Skeletal muscle tissue (tissue), 3 donors: ENCODE measurements at regions not wholly inside any gene's neighbourhood (a gene's known extent, or its start where the extent isn't known, plus 50 kb on each side); places are given as distances from the start of the nearest gene placed in this dataset.

ENCODE experiments used
- H3K27ac ChIP-seq: one replicate; pipeline ENCODE4 v1.7.0; 2013; ENCODE audit warnings: mild to moderate bottlenecking, low read depth, low read length, inconsistent platforms
- H3K27me3 ChIP-seq, 3 donors: one replicate each; pipeline ENCODE4 v1.7.0; 2013; ENCODE audit warnings: low read length in 3 of 3; ENCODE audit not compliant: control insufficient read depth in 3 of 3, insufficient read depth in 3 of 3
- H3K36me3 ChIP-seq, 3 donors: one replicate each; pipeline ENCODE4 v1.7.0; 2013; ENCODE audit warnings: low read length in 3 of 3; ENCODE audit not compliant: control insufficient read depth in 3 of 3, insufficient read depth in 3 of 3
- H3K4me1 ChIP-seq, 3 donors: one replicate each; pipeline ENCODE4 v1.7.0; 2013; ENCODE audit warnings: low read length in 3 of 3, mild to moderate bottlenecking in 3 of 3; ENCODE audit not compliant: control insufficient read depth in 3 of 3, insufficient read depth in 3 of 3
- H3K4me3 ChIP-seq, 3 donors: one replicate each; pipeline ENCODE4 v1.7.0; 2013; ENCODE audit warnings: low read length in 3 of 3
- H3K9ac ChIP-seq, 3 donors: one replicate each; pipeline ENCODE4 v1.7.0; 2013; ENCODE audit warnings: low read length in 3 of 3, mild to moderate bottlenecking in 3 of 3, moderate library complexity in 2 of 3, low read depth in 1 of 3
- H3K9me3 ChIP-seq, 3 donors: one replicate each; pipeline ENCODE4 v1.7.0; 2013; ENCODE audit warnings: low read length in 3 of 3; ENCODE audit not compliant: control insufficient read depth in 3 of 3
- donor health status: Osteomylitis.

GRCh38 chr6:6832439-6832838, 243.9 kb downstream of the LY86 start:
- Histone ChIP-seq H3K4me3 (no peak overlapping the region), H3K27me3 (no peaks in the 10 kb centered on the region), H3K4me1 (peaks cover 2 to 9% (median 3%) of the 10 kb centered on the region in 3 donors), H3K27ac (no peak overlapping the region), H3K9me3 (no peaks in the 10 kb centered on the region), H3K9ac (no peak overlapping the region), H3K36me3 (no peaks in the 10 kb centered on the region)

- peak overlapping the region in 1 of 3 donors; percentile 25 for H3K4me3 ChIP-seq
- H3K27ac ChIP-seq, result no peak overlapping the region
- H3K27me3 ChIP-seq, result no peaks in the 10 kb centered on the region
- H3K4me1 ChIP-seq, result peaks cover 2 to 9% (median 3%) of the 10 kb centered on the region in 3 donors
- H3K9me3 ChIP-seq, result no peaks in the 10 kb centered on the region
- no peaks in the 10 kb centered on the region for H3K36me3 ChIP-seq
- H3K9ac ChIP-seq, result no peak overlapping the region
These were observed 246.1 kb downstream of the LY86 start for GRCh38 chr6:6834356-6835222.

GRCh38 chr6:6835223-6835503, 246.6 kb downstream of the LY86 start:
- H3K4me3 ChIP-seq, result no peak overlapping the region
- no peaks in the 10 kb centered on the region for H3K9me3 ChIP-seq
- no peak overlapping the region for H3K27ac ChIP-seq
- no peaks in the 10 kb centered on the region for H3K27me3 ChIP-seq
- no peaks in the 10 kb centered on the region for H3K36me3 ChIP-seq
- H3K4me1 ChIP-seq, result peaks cover 2 to 9% (median 3%) of the 10 kb centered on the region in 3 donors
- no peak overlapping the region for H3K9ac ChIP-seq

- H3K27me3 ChIP-seq, result no peaks in the 10 kb centered on the region
- no peak overlapping the region for H3K9ac ChIP-seq
- H3K4me3 ChIP-seq, result no peak overlapping the region
- no peaks in the 10 kb centered on the region for H3K36me3 ChIP-seq
- H3K4me1 ChIP-seq, result peaks cover 2 to 5% (median 3%) of the 10 kb centered on the region in 3 donors
- no peak overlapping the region for H3K27ac ChIP-seq
- no peaks in the 10 kb centered on the region for H3K9me3 ChIP-seq
These were observed 248.3 kb downstream of the LY86 start for GRCh38 chr6:6836609-6837406.

GRCh38 chr6:6837541-6838080, 249.1 kb downstream of the LY86 start:
- no peak overlapping the region for H3K27ac ChIP-seq
- no peak overlapping the region for H3K4me3 ChIP-seq
- no peaks in the 10 kb centered on the region for H3K36me3 ChIP-seq
- H3K27me3 ChIP-seq, result no peaks in the 10 kb centered on the region
- peaks cover 2 to 5% (median 3%) of the 10 kb centered on the region in 3 donors for H3K4me1 ChIP-seq
- no peaks in the 10 kb centered on the region for H3K9me3 ChIP-seq
- no peak overlapping the region for H3K9ac ChIP-seq

- H3K9me3 ChIP-seq, result peaks cover 0 to 3% (median 0%) of the 10 kb centered on the region in 3 donors
- H3K27me3 ChIP-seq, result no peaks in the 10 kb centered on the region
- H3K9ac ChIP-seq, result no peak overlapping the region
- no peaks in the 10 kb centered on the region for H3K36me3 ChIP-seq
- H3K4me1 ChIP-seq, result no peaks in the 10 kb centered on the region
- no peak overlapping the region for H3K27ac ChIP-seq
- H3K4me3 ChIP-seq, result no peak overlapping the region
These were observed 252.3 kb downstream of the LY86 start for GRCh38 chr6:6840831-6841291.

- H3K36me3 ChIP-seq, result no peaks in the 10 kb centered on the region
- H3K4me3 ChIP-seq, result no peak overlapping the region
- no peaks in the 10 kb centered on the region for H3K27me3 ChIP-seq
- H3K9ac ChIP-seq, result no peak overlapping the region
- H3K27ac ChIP-seq, result no peak overlapping the region
- H3K9me3 ChIP-seq, result peaks cover 0 to 5% (median 0%) of the 10 kb centered on the region in 3 donors
- no peaks in the 10 kb centered on the region for H3K4me1 ChIP-seq
These were observed 253.1 kb downstream of the LY86 start for GRCh38 chr6:6841571-6841970.

GRCh38 chr6:6842291-6842690, 253.8 kb downstream of the LY86 start:
- Histone ChIP-seq H3K27ac (no peak overlapping the region), H3K9ac (no peak overlapping the region), H3K4me3 (no peak overlapping the region), H3K36me3 (no peaks in the 10 kb centered on the region), H3K27me3 (no peaks in the 10 kb centered on the region), H3K4me1 (no peaks in the 10 kb centered on the region), H3K9me3 (peaks cover 0 to 5% (median 0%) of the 10 kb centered on the region in 3 donors)

GRCh38 chr6:6843057-6843627, 254.6 kb downstream of the LY86 start:
- Histone ChIP-seq H3K4me3 (no peak overlapping the region), H3K36me3 (no peaks in the 10 kb centered on the region), H3K9ac (no peak overlapping the region), H3K4me1 (no peaks in the 10 kb centered on the region), H3K9me3 (peaks cover 0 to 5% (median 0%) of the 10 kb centered on the region in 3 donors), H3K27ac (no peak overlapping the region), H3K27me3 (no peaks in the 10 kb centered on the region)
